ENCODE measurements at regions not wholly inside any gene's neighbourhood (a gene's known extent, or its start where the extent isn't known, plus 50 kb on each side); places are given as distances from the start of the nearest gene placed in this dataset.

DNA sequence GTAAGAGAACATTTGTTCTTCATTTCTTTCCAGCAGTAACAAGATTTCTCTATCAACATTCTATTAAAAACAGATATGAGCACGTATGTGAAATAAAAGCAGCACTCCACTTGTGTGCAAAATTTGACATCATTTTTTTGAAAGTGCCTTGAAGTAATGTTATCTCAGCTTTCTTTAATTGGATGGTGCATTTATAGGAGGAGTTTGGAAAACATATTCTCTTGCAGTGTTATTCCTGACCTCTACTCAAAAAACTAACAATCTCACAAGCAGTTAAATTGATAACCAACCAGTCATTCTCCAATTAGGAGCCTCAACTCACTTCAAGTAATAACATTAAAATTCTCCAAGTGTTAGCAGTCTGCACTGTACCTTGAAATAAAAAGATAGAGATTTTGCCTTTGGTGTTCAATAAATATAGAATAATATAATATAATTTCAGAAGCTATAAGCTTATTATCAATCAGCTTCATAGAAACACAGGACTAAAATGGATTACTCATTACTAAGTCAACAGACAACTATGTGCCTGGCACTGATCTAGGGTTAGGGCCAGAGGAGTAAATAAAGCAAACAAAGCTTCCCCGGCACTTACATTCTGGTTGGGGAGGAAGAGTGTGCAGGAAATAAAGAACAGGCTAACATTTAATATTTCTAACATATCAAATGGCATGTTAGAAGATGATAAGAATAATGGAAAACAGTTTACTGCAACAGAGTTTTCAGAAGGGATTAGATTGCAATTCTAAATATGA, 149.0 kb upstream of the SGK1 start:
- no peak for DNase-seq (ENCODE audit: low spot score)
- H3K27me3 ChIP-seq (replicated peaks; ENCODE audit: insufficient read depth): no peaks in the 10 kb centered on the region
- no peaks in the 10 kb centered on the region for H3K36me3 ChIP-seq
- WGBS: 40% methylated on average over 2 of the region's 2 CpGs
- H3K4me3 ChIP-seq: no peak overlapping the region
- H3K4me1 ChIP-seq (replicated peaks): no peaks in the 10 kb centered on the region
- H3K27ac ChIP-seq: no peak overlapping the region
- H3K9me3 ChIP-seq: no peaks in the 10 kb centered on the region
- intact Hi-C loops (cut with DNase I): no loop called here
- TF ChIP-seq POLR2AphosphoS5 (IDR thresholded peaks at IDR 0.05) (no peak), POLR2A (IDR thresholded peaks at IDR 0.05) (no peak)
- TF ChIP-seq, protein P1, sequence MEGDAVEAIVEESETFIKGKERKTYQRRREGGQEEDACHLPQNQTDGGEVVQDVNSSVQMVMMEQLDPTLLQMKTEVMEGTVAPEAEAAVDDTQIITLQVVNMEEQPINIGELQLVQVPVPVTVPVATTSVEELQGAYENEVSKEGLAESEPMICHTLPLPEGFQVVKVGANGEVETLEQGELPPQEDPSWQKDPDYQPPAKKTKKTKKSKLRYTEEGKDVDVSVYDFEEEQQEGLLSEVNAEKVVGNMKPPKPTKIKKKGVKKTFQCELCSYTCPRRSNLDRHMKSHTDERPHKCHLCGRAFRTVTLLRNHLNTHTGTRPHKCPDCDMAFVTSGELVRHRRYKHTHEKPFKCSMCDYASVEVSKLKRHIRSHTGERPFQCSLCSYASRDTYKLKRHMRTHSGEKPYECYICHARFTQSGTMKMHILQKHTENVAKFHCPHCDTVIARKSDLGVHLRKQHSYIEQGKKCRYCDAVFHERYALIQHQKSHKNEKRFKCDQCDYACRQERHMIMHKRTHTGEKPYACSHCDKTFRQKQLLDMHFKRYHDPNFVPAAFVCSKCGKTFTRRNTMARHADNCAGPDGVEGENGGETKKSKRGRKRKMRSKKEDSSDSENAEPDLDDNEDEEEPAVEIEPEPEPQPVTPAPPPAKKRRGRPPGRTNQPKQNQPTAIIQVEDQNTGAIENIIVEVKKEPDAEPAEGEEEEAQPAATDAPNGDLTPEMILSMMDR (IDR thresholded peaks at IDR 0.05): no peak

DNA sequence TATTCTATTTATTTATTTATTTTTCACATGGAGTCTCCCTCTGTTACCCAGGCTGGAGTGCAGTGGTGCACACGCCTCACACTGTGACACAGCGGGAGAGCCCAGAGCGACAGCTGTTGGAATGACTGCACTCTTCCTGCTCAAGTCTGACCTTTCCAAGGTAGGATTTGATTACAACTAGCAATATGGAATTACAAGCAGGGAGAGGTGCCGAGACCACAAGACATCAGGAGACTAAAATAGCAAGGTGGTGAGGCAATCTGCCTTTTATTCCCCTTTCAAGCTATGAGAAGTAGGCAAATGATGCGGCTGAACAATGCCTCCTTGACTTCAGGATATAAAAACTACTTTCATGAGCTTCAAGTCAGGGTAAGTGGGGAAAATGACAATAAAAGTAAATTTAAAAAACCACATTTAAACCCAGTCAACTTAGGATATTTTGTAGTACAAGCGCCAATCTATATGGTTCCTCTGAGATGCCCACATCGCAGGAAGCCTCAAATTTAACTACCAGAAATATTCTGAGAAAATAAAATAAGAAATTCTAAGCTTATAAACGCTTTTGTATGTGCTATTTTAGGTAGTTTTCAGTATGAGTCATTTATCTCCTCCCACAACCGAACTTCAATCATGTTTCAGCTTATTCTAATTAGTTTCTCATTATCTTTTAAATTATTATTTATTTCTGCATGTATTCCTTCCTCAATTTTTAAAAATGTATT, 146.9 kb upstream of the SGK1 start:
- Histone ChIP-seq H3K36me3 (no peaks in the 10 kb centered on the region), H3K9me3 (no peaks in the 10 kb centered on the region), H3K4me1 (replicated peaks) (no peaks in the 10 kb centered on the region), H3K27ac (no peak overlapping the region), H3K27me3 (replicated peaks; ENCODE audit: insufficient read depth) (no peaks in the 10 kb centered on the region), H3K4me3 (no peak overlapping the region)
- no peak for DNase-seq (ENCODE audit: low spot score)
- TF ChIP-seq, protein P1 (IDR thresholded peaks at IDR 0.05): no peak
- TF ChIP-seq POLR2A (IDR thresholded peaks at IDR 0.05): no peak
- TF ChIP-seq POLR2AphosphoS5 (IDR thresholded peaks at IDR 0.05): no peak
- intact Hi-C loops (cut with DNase I): no loop called here
- 72% methylated on average over 9 of the region's 9 CpGs for WGBS

- intact Hi-C loops (cut with DNase I): no loop called here
- no peaks in the 10 kb centered on the region for H3K4me1 ChIP-seq (replicated peaks)
- no peaks in the 10 kb centered on the region for H3K36me3 ChIP-seq
- TF ChIP-seq POLR2A (IDR thresholded peaks at IDR 0.05) (no peak), POLR2AphosphoS5 (IDR thresholded peaks at IDR 0.05) (no peak)
- TF ChIP-seq, protein P1 (IDR thresholded peaks at IDR 0.05): no peak
- whole genome bisulfite sequencing: 82% methylated on average over 7 of the region's 7 CpGs
- no peaks in the 10 kb centered on the region for H3K27me3 ChIP-seq (replicated peaks; ENCODE audit: insufficient read depth)
- H3K27ac ChIP-seq: no peak overlapping the region
- no peak for DNase-seq (ENCODE audit: low spot score)
- no peaks in the 10 kb centered on the region for H3K9me3 ChIP-seq
- H3K4me3 ChIP-seq: no peak overlapping the region
These were observed 141.1 kb upstream of the SGK1 start for GRCh38 chr6:134458857-134459657.

GRCh38 chr6:134457941-134458340, 140.0 kb upstream of the SGK1 start:
- intact Hi-C loops (cut with DNase I): no loop called here

More at GRCh38 chr6:134457941-134458340, 140.0 kb upstream of the SGK1 start:
- Histone ChIP-seq H3K36me3 (no peaks in the 10 kb centered on the region), H3K27me3 (replicated peaks; ENCODE audit: insufficient read depth) (no peaks in the 10 kb centered on the region), H3K4me1 (replicated peaks) (no peaks in the 10 kb centered on the region), H3K9me3 (no peaks in the 10 kb centered on the region), H3K27ac (no peak overlapping the region), H3K4me3 (no peak overlapping the region)
- 93% methylated on average over 5 of the region's 5 CpGs for WGBS
- TF ChIP-seq, protein P1 (IDR thresholded peaks at IDR 0.05): no peak
- no peak for TF ChIP-seq POLR2AphosphoS5 (IDR thresholded peaks at IDR 0.05)
- TF ChIP-seq POLR2A (IDR thresholded peaks at IDR 0.05): no peak
- no peak for DNase-seq (ENCODE audit: low spot score)

Measured in prostate gland (tissue), 2 donors.